Testis (tissue), 2 donors: ENCODE measurements at regions not wholly inside any gene's neighbourhood (a gene's known extent, or its start where the extent isn't known, plus 50 kb on each side); places are given as distances from the start of the nearest gene placed in this dataset.

Source experiments
- POLR2A ChIP-seq: fragments of 450-650 bp; IDR thresholded peaks from one replicate; pipeline ENCODE4 v1.6.1; 2017; ENCODE audit warnings: antibody characterized with exemption, mild to moderate bottlenecking, moderate library complexity
- TF ChIP-seq, protein P1 (sequence below), 3 experiments: fragments of 450-650 bp in 2 of 3; fragments of 200-600 bp in 1 of 3; sonication (generic) in 1 of 3; IDR thresholded peaks; one replicate each; pipeline ENCODE4 v1.5.1; 2016 to 2019; ENCODE audit warnings: antibody characterized with exemption in 3 of 3, mild to moderate bottlenecking in 2 of 3, moderate library complexity in 1 of 3

GRCh38 chr3:150170852-150171520 lies 200.3 kb upstream of the PFN2 start:
- TF ChIP-seq, protein P1, sequence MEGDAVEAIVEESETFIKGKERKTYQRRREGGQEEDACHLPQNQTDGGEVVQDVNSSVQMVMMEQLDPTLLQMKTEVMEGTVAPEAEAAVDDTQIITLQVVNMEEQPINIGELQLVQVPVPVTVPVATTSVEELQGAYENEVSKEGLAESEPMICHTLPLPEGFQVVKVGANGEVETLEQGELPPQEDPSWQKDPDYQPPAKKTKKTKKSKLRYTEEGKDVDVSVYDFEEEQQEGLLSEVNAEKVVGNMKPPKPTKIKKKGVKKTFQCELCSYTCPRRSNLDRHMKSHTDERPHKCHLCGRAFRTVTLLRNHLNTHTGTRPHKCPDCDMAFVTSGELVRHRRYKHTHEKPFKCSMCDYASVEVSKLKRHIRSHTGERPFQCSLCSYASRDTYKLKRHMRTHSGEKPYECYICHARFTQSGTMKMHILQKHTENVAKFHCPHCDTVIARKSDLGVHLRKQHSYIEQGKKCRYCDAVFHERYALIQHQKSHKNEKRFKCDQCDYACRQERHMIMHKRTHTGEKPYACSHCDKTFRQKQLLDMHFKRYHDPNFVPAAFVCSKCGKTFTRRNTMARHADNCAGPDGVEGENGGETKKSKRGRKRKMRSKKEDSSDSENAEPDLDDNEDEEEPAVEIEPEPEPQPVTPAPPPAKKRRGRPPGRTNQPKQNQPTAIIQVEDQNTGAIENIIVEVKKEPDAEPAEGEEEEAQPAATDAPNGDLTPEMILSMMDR (IDR thresholded peaks at IDR 0.05), result no peak
- TF ChIP-seq POLR2A, result no peak
